HL-60 (cell line): ENCODE measurements at regions not wholly inside any gene's neighbourhood (a gene's known extent, or its start where the extent isn't known, plus 50 kb on each side); places are given as distances from the start of the nearest gene placed in this dataset.

Source experiments
- DNase-seq, 2 experiments: peaks; one replicate each; pipeline ENCODE4 v3.0.0-alpha.2; 2010 to 2020; ENCODE audit warnings: low read depth in 1 of 2, low spot score in 1 of 2
- H3K27ac ChIP-seq: fragments of 250-450 bp; sonication (Bioruptor Pico); replicated peaks from 2 replicates; pipeline ENCODE4 v1.5.1; 2020; ENCODE audit warnings: mild to moderate bottlenecking, moderate library complexity
- H3K27me3 ChIP-seq: fragments of 250-450 bp; sonication (Bioruptor Pico); 2 replicates; pipeline ENCODE4 v1.5.1; 2021; ENCODE audit warnings: mild to moderate bottlenecking, moderate library complexity; ENCODE audit not compliant: insufficient read depth, poor library complexity, severe bottlenecking
- H3K4me3 ChIP-seq: replicated peaks from 2 replicates; pipeline ENCODE4 v1.5.1; 2011; ENCODE audit warnings: mild to moderate bottlenecking, control low read depth, low read length; ENCODE audit not compliant: insufficient read depth
- CTCF ChIP-seq: IDR thresholded peaks from one replicate; pipeline ENCODE4 v1.5.1; 2011; ENCODE audit warnings: low read length, control low read depth, inconsistent platforms; ENCODE audit not compliant: insufficient read depth
- GABPA ChIP-seq: IDR thresholded peaks from 2 replicates; pipeline ENCODE4 v1.6.1; 2012; ENCODE audit warnings: low read depth
- POLR2AphosphoS5 ChIP-seq: IDR thresholded peaks from 2 replicates; pipeline ENCODE4 v1.6.1; 2012; ENCODE audit warnings: low read depth
- REST ChIP-seq: IDR thresholded peaks from 2 replicates; pipeline ENCODE4 v1.6.1; 2012; ENCODE audit warnings: low read depth; ENCODE audit not compliant: insufficient replicate concordance
- SPI1 ChIP-seq: IDR thresholded peaks from 2 replicates; pipeline ENCODE4 v1.6.1; 2012; ENCODE audit warnings: low read depth, mild to moderate bottlenecking, borderline replicate concordance

GRCh38 chr6:166862978-166863530, 93.3 kb downstream of the RNASET2 start:
- Histone ChIP-seq H3K4me3 (no peak overlapping the region; the same call in 1 of the 2 replicates), H3K27ac (no peak overlapping the region), H3K27me3 (peaks cover 13% of the 10 kb centered on the region)
- no peak for DNase-seq
- TF ChIP-seq SPI1 = no peak

- no peak for DNase-seq
- peaks cover 13% of the 10 kb centered on the region for H3K27me3 ChIP-seq
- peak overlapping the region; percentile 19 for H3K4me3 ChIP-seq
- TF ChIP-seq REST (no peak), GABPA (no peak), SPI1 (no peak), CTCF (no peak), POLR2AphosphoS5 (no peak)
- H3K27ac ChIP-seq = no peak overlapping the region
These were observed 93.9 kb downstream of the RNASET2 start for GRCh38 chr6:166862287-166862977.

- Histone ChIP-seq H3K4me3 (peak overlapping the region; percentile 19; the same call in 1 of the 2 replicates), H3K27ac (no peak overlapping the region), H3K27me3 (peaks cover 13% of the 10 kb centered on the region)
- TF ChIP-seq CTCF = no peak
- TF ChIP-seq GABPA = no peak
- no peak for TF ChIP-seq REST
- TF ChIP-seq SPI1 = no peak
- TF ChIP-seq POLR2AphosphoS5 = no peak
- DNase-seq = no peak
These were observed 94.4 kb downstream of the RNASET2 start for GRCh38 chr6:166861961-166862286.

GRCh38 chr6:166861304-166861703, 95.0 kb downstream of the RNASET2 start:
- no peak overlapping the region for H3K27ac ChIP-seq
- TF ChIP-seq REST = no peak
- no peak for TF ChIP-seq SPI1
- no peak for TF ChIP-seq CTCF
- TF ChIP-seq GABPA = no peak
- no peak for TF ChIP-seq POLR2AphosphoS5
- DNase-seq = no peak
- peaks cover 13% of the 10 kb centered on the region for H3K27me3 ChIP-seq
- H3K4me3 ChIP-seq = no peak overlapping the region
